Stimulated activated CD8-positive, alpha-beta memory T cell treated with anti-CD3 and anti-CD28 coated beads, Interleukin-2, amount 100 ng/mL, for 48 hours (primary cell): ENCODE measurements at regions not wholly inside any gene's neighbourhood (a gene's known extent, or its start where the extent isn't known, plus 50 kb on each side); places are given as distances from the start of the nearest gene placed in this dataset.

Experiments used
- DNase-seq, 2 donors: peaks; one replicate each; pipeline ENCODE4 v3.0.0-alpha.2; 2020; ENCODE audit warnings: low read depth in 2 of 2

- no peak for DNase-seq
Observed at GRCh38 chr4:124529131-124529530, 183.4 kb downstream of the ANKRD50 start.

- DNase-seq = no peak
Observed at GRCh38 chr4:124530464-124531077, 182.0 kb downstream of the ANKRD50 start.

- DNase-seq = no peak
Observed at GRCh38 chr4:124534131-124534530, 178.4 kb downstream of the ANKRD50 start.

GRCh38 chr4:124535003-124535402 is 177.5 kb downstream of the ANKRD50 start:
- DNase-seq = no peak

- DNase-seq = no peak
Observed at GRCh38 chr4:124536946-124537345, 175.6 kb downstream of the ANKRD50 start.

- no peak for DNase-seq
Observed at GRCh38 chr4:124537971-124538370, 174.6 kb downstream of the ANKRD50 start.

GRCh38 chr4:124540014-124540413 is 172.5 kb downstream of the ANKRD50 start:
- DNase-seq = no peak

GRCh38 chr4:124541652-124542420 is 170.7 kb downstream of the ANKRD50 start:
- no peak for DNase-seq

GRCh38 chr4:124555959-124556358 is 156.6 kb downstream of the ANKRD50 start:
- no peak for DNase-seq

- DNase-seq = no peak
Observed at GRCh38 chr4:124564121-124564520, 148.4 kb downstream of the ANKRD50 start.

GRCh38 chr4:124565371-124565770 is 147.2 kb downstream of the ANKRD50 start:
- DNase-seq = no peak

- no peak for DNase-seq
Observed at GRCh38 chr4:124566030-124566429, 146.5 kb downstream of the ANKRD50 start.

- no peak for DNase-seq
Observed at GRCh38 chr4:124573056-124573455, 139.5 kb downstream of the ANKRD50 start.

GRCh38 chr4:124579896-124580295 is 132.6 kb downstream of the ANKRD50 start:
- DNase-seq = no peak

- no peak for DNase-seq
Observed at GRCh38 chr4:124583797-124584196, 128.7 kb downstream of the ANKRD50 start.

- no peak for DNase-seq
Observed at GRCh38 chr4:124589786-124590185, 122.7 kb downstream of the ANKRD50 start.

- DNase-seq = no peak
Observed at GRCh38 chr4:124590480-124590879, 122.1 kb downstream of the ANKRD50 start.

GRCh38 chr4:124591637-124592036 is 120.9 kb downstream of the ANKRD50 start:
- no peak for DNase-seq

GRCh38 chr4:124593494-124593893 is 119.0 kb downstream of the ANKRD50 start:
- DNase-seq = no peak

- DNase-seq = no peak
Observed at GRCh38 chr4:124594945-124595344, 117.6 kb downstream of the ANKRD50 start.

- no peak for DNase-seq
Observed at GRCh38 chr4:124596816-124597215, 115.7 kb downstream of the ANKRD50 start.

- no peak for DNase-seq
Observed at GRCh38 chr4:124610211-124610610, 102.3 kb downstream of the ANKRD50 start.
